ENCODE measurements at regions not wholly inside any gene's neighbourhood (a gene's known extent, or its start where the extent isn't known, plus 50 kb on each side); places are given as distances from the start of the nearest gene placed in this dataset.
"Not testable (repeated sequence)": the region's sequence is repeated elsewhere in the genome, so short reads cannot be mapped to it uniquely, and the experiment has no call there.

GRCh38 chr20:29744071-29744470 is 1513.4 kb upstream of the DEFB115 start:
- Histone ChIP-seq H3K27me3 (ENCODE audit: low read length) (no peaks in the 10 kb centered on the region), H4K20me1 (ENCODE audit: low read depth, low read length) (no peaks in the 10 kb centered on the region), H3K27ac (ENCODE audit: low read depth, low read length) (no peak overlapping the region), H3F3A (ENCODE audit: insufficient read depth) (no peaks in the 10 kb centered on the region), H2AFZ (ENCODE audit: low read depth, low read length, severe bottlenecking) (no peak overlapping the region), H3K4me3 (ENCODE audit: insufficient read depth, low read length, poor library complexity, severe bottlenecking) (no peak overlapping the region), H3K79me2 (ENCODE audit: insufficient read depth, low read length) (no peaks in the 10 kb centered on the region), H3K9ac (ENCODE audit: low read length) (no peak overlapping the region), H3K4me2 (ENCODE audit: low read depth, low read length, poor library complexity, severe bottlenecking) (no peak overlapping the region), H3K9me2 (replicated peaks; ENCODE audit: insufficient read depth, low read length) (no peaks in the 10 kb centered on the region), H3K9me3 (ENCODE audit: insufficient read depth, low read length) (no peaks in the 10 kb centered on the region; the same call in 1 of the 2 replicates), H3K36me3 (ENCODE audit: low read length) (no peaks in the 10 kb centered on the region)
- TF ChIP-seq CTCF (IDR thresholded peaks at IDR 0.05; ENCODE audit: insufficient read depth, low read length, poor library complexity, severe bottlenecking) (no peak), EZH2phosphoT487 (conservative IDR thresholded peaks at IDR 0.05; ENCODE audit: low read length) (no peak)

GRCh38 chr20:29745534-29746245 is 1511.8 kb upstream of the DEFB115 start:
- H3K4me2 ChIP-seq (ENCODE audit: low read depth, low read length, poor library complexity, severe bottlenecking); H3K9ac ChIP-seq (ENCODE audit: low read length); H3K27ac ChIP-seq (ENCODE audit: low read depth, low read length); H3K79me2 ChIP-seq (ENCODE audit: insufficient read depth, low read length); H3K36me3 ChIP-seq (ENCODE audit: low read length); H4K20me1 ChIP-seq (ENCODE audit: low read depth, low read length); H3K9me2 ChIP-seq (replicated peaks; ENCODE audit: insufficient read depth, low read length); H3K9me3 ChIP-seq (ENCODE audit: insufficient read depth, low read length); H3K27me3 ChIP-seq (ENCODE audit: low read length); H3F3A ChIP-seq (ENCODE audit: insufficient read depth); H2AFZ ChIP-seq (ENCODE audit: low read depth, low read length, severe bottlenecking); H3K4me3 ChIP-seq (ENCODE audit: insufficient read depth, low read length, poor library complexity, severe bottlenecking): not testable (repeated sequence)

GRCh38 chr20:29750268-29750899 is 1507.1 kb upstream of the DEFB115 start:
- Histone ChIP-seq H3K4me3 (ENCODE audit: insufficient read depth, low read length, poor library complexity, severe bottlenecking) (no peak overlapping the region), H4K20me1 (ENCODE audit: low read depth, low read length) (no peaks in the 10 kb centered on the region), H3K27me3 (ENCODE audit: low read length) (no peaks in the 10 kb centered on the region), H3K9me3 (ENCODE audit: insufficient read depth, low read length) (no peaks in the 10 kb centered on the region), H3K79me2 (ENCODE audit: insufficient read depth, low read length) (no peaks in the 10 kb centered on the region), H2AFZ (ENCODE audit: low read depth, low read length, severe bottlenecking) (no peak overlapping the region), H3K9me2 (replicated peaks; ENCODE audit: insufficient read depth, low read length) (no peaks in the 10 kb centered on the region), H3F3A (ENCODE audit: insufficient read depth) (no peaks in the 10 kb centered on the region), H3K9ac (ENCODE audit: low read length) (no peak overlapping the region), H3K27ac (ENCODE audit: low read depth, low read length) (no peak overlapping the region), H3K4me2 (ENCODE audit: low read depth, low read length, poor library complexity, severe bottlenecking) (no peak overlapping the region), H3K36me3 (ENCODE audit: low read length) (no peaks in the 10 kb centered on the region)
- TF ChIP-seq EZH2phosphoT487 (conservative IDR thresholded peaks at IDR 0.05; ENCODE audit: low read length): no peak
- no peak for TF ChIP-seq CTCF (IDR thresholded peaks at IDR 0.05; ENCODE audit: insufficient read depth, low read length, poor library complexity, severe bottlenecking)

GRCh38 chr20:29752644-29753425 is 1504.6 kb upstream of the DEFB115 start:
- not testable (repeated sequence) for H3K9ac ChIP-seq (ENCODE audit: low read length); H4K20me1 ChIP-seq (ENCODE audit: low read depth, low read length); H3K4me2 ChIP-seq (ENCODE audit: low read depth, low read length, poor library complexity, severe bottlenecking); H3K9me2 ChIP-seq (replicated peaks; ENCODE audit: insufficient read depth, low read length); H3K36me3 ChIP-seq (ENCODE audit: low read length); H3K27ac ChIP-seq (ENCODE audit: low read depth, low read length); H3F3A ChIP-seq (ENCODE audit: insufficient read depth); H2AFZ ChIP-seq (ENCODE audit: low read depth, low read length, severe bottlenecking); H3K79me2 ChIP-seq (ENCODE audit: insufficient read depth, low read length); H3K27me3 ChIP-seq (ENCODE audit: low read length); H3K9me3 ChIP-seq (ENCODE audit: insufficient read depth, low read length); H3K4me3 ChIP-seq (ENCODE audit: insufficient read depth, low read length, poor library complexity, severe bottlenecking)

- H3K79me2 ChIP-seq (ENCODE audit: insufficient read depth, low read length); H3K4me2 ChIP-seq (ENCODE audit: low read depth, low read length, poor library complexity, severe bottlenecking); H3F3A ChIP-seq (ENCODE audit: insufficient read depth); H4K20me1 ChIP-seq (ENCODE audit: low read depth, low read length); H3K4me3 ChIP-seq (ENCODE audit: insufficient read depth, low read length, poor library complexity, severe bottlenecking); H3K9ac ChIP-seq (ENCODE audit: low read length); H3K27ac ChIP-seq (ENCODE audit: low read depth, low read length); H2AFZ ChIP-seq (ENCODE audit: low read depth, low read length, severe bottlenecking); H3K36me3 ChIP-seq (ENCODE audit: low read length); H3K9me3 ChIP-seq (ENCODE audit: insufficient read depth, low read length); H3K27me3 ChIP-seq (ENCODE audit: low read length); H3K9me2 ChIP-seq (replicated peaks; ENCODE audit: insufficient read depth, low read length): not testable (repeated sequence)
Observed at GRCh38 chr20:29753426-29753746, 1504.1 kb upstream of the DEFB115 start.

GRCh38 chr20:29753879-29754278 is 1503.6 kb upstream of the DEFB115 start:
- not testable (repeated sequence) for H3K4me3 ChIP-seq (ENCODE audit: insufficient read depth, low read length, poor library complexity, severe bottlenecking); H3K4me2 ChIP-seq (ENCODE audit: low read depth, low read length, poor library complexity, severe bottlenecking); H4K20me1 ChIP-seq (ENCODE audit: low read depth, low read length); H2AFZ ChIP-seq (ENCODE audit: low read depth, low read length, severe bottlenecking); H3F3A ChIP-seq (ENCODE audit: insufficient read depth); H3K9me3 ChIP-seq (ENCODE audit: insufficient read depth, low read length); H3K9me2 ChIP-seq (replicated peaks; ENCODE audit: insufficient read depth, low read length); H3K27me3 ChIP-seq (ENCODE audit: low read length); H3K79me2 ChIP-seq (ENCODE audit: insufficient read depth, low read length); H3K36me3 ChIP-seq (ENCODE audit: low read length); H3K27ac ChIP-seq (ENCODE audit: low read depth, low read length); H3K9ac ChIP-seq (ENCODE audit: low read length)

All from SU-DHL-6 (cell line).